GM23338 (cell line): ENCODE measurements at regions not wholly inside any gene's neighbourhood (a gene's known extent, or its start where the extent isn't known, plus 50 kb on each side); places are given as distances from the start of the nearest gene placed in this dataset.

Experiments
- CREB1 ChIP-seq: fragments of 250-450 bp; sonication (Bioruptor Pico); IDR thresholded peaks from 2 replicates; pipeline ENCODE4 v1.5.0; 2020; ENCODE audit warnings: low read depth, mild to moderate bottlenecking, moderate library complexity
- EZH2 ChIP-seq: fragments of 200-600 bp; sonication (generic); IDR thresholded peaks from one replicate; pipeline ENCODE4 v1.8.0; 2017; ENCODE audit warnings: antibody characterized with exemption, mild to moderate bottlenecking, low read depth; ENCODE audit not compliant: unreplicated experiment
- EZH2phosphoT487 ChIP-seq: fragments of 200-600 bp; sonication (generic); IDR thresholded peaks from one replicate; pipeline ENCODE4 v1.8.1; 2018; ENCODE audit warnings: antibody characterized with exemption; ENCODE audit not compliant: unreplicated experiment
- JUNB ChIP-seq: IDR thresholded peaks from one replicate; pipeline ENCODE4 v1.6.1; 2016; ENCODE audit warnings: antibody characterized with exemption; ENCODE audit not compliant: unreplicated experiment
- NANOG ChIP-seq: IDR thresholded peaks from 2 replicates; pipeline ENCODE4 v1.6.1; 2016; ENCODE audit warnings: antibody characterized with exemption, borderline replicate concordance
- POLR2AphosphoS5 ChIP-seq: IDR thresholded peaks from 2 replicates; pipeline ENCODE4 v1.6.1; 2016; ENCODE audit warnings: antibody characterized with exemption, low read depth
- STAT1 ChIP-seq: IDR thresholded peaks from one replicate; pipeline ENCODE4 v1.6.1; 2016; ENCODE audit warnings: antibody characterized with exemption; ENCODE audit not compliant: unreplicated experiment
- ZNF114 ChIP-seq: fragments of 250-450 bp; sonication (Bioruptor Pico); IDR thresholded peaks from 2 replicates; pipeline ENCODE4 v1.5.0; 2020; ENCODE audit warnings: mild to moderate bottlenecking, moderate library complexity
- ZNF331 ChIP-seq: fragments of 250-450 bp; sonication (Bioruptor Pico); IDR thresholded peaks from 2 replicates; pipeline ENCODE4 v1.5.0; 2020; ENCODE audit warnings: low read depth, mild to moderate bottlenecking, moderate library complexity
- TF ChIP-seq, protein P1 (sequence below): IDR thresholded peaks from one replicate; pipeline ENCODE4 v1.6.1; 2018; ENCODE audit warnings: antibody characterized with exemption; ENCODE audit not compliant: unreplicated experiment
- TF ChIP-seq, protein P2 (sequence below), 2 experiments: fragments of 200-600 bp in 1 of 2; sonication (generic) in 1 of 2; conservative IDR thresholded peaks; 2 replicates each; pipeline versions ENCODE4 v1.5.1 to v1.6.1; 2016 to 2017; ENCODE audit warnings: antibody characterized with exemption in 2 of 2, low read depth in 2 of 2, mild to moderate bottlenecking in 2 of 2, moderate library complexity in 1 of 2
- TF ChIP-seq, protein P3 (sequence below): IDR thresholded peaks from 2 replicates; pipeline ENCODE4 v1.6.1; 2016; ENCODE audit warnings: antibody characterized with exemption

DNA sequence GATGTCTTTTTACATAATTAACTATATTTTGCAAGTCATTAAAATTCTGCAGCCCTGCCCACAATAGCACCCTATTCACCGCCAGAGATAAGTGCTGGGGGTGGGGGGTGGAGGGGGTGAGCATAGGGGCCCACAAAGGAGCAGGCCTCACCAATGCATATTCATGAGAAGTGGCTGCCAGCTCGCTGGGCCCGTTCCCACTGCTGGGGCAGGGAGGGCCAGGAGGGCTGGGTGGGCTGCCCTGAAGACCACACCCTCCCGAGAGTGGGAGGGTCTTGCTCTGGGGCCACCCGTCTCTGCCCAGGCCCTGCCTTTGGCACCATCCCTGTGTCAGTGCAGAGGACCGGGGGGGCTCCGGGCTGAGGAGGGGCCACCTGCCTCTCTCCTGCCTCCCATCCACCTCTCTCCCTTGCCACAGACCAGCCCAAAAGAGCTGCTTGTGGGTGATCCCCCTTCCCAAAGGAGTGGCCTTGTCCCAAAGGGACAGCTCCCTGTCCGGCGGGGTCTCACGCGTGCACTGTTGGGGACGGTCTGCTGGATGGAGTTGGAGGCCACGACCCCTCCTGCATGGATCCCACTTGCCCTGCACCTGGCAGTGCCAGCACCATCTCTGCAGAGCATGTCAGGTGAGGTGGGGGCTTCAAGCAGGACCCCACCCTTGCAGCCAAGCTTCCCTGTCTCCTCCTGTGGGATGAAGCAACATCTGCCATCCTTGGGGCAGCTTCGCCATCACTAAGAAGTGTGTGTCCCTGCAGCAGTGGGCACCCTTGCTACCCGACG is 138.8 kb upstream of the GPC1 start:
- no peak for TF ChIP-seq POLR2AphosphoS5
- no peak for TF ChIP-seq JUNB
- TF ChIP-seq, protein P1, sequence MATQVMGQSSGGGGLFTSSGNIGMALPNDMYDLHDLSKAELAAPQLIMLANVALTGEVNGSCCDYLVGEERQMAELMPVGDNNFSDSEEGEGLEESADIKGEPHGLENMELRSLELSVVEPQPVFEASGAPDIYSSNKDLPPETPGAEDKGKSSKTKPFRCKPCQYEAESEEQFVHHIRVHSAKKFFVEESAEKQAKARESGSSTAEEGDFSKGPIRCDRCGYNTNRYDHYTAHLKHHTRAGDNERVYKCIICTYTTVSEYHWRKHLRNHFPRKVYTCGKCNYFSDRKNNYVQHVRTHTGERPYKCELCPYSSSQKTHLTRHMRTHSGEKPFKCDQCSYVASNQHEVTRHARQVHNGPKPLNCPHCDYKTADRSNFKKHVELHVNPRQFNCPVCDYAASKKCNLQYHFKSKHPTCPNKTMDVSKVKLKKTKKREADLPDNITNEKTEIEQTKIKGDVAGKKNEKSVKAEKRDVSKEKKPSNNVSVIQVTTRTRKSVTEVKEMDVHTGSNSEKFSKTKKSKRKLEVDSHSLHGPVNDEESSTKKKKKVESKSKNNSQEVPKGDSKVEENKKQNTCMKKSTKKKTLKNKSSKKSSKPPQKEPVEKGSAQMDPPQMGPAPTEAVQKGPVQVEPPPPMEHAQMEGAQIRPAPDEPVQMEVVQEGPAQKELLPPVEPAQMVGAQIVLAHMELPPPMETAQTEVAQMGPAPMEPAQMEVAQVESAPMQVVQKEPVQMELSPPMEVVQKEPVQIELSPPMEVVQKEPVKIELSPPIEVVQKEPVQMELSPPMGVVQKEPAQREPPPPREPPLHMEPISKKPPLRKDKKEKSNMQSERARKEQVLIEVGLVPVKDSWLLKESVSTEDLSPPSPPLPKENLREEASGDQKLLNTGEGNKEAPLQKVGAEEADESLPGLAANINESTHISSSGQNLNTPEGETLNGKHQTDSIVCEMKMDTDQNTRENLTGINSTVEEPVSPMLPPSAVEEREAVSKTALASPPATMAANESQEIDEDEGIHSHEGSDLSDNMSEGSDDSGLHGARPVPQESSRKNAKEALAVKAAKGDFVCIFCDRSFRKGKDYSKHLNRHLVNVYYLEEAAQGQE: no peak
- TF ChIP-seq, protein P2, sequence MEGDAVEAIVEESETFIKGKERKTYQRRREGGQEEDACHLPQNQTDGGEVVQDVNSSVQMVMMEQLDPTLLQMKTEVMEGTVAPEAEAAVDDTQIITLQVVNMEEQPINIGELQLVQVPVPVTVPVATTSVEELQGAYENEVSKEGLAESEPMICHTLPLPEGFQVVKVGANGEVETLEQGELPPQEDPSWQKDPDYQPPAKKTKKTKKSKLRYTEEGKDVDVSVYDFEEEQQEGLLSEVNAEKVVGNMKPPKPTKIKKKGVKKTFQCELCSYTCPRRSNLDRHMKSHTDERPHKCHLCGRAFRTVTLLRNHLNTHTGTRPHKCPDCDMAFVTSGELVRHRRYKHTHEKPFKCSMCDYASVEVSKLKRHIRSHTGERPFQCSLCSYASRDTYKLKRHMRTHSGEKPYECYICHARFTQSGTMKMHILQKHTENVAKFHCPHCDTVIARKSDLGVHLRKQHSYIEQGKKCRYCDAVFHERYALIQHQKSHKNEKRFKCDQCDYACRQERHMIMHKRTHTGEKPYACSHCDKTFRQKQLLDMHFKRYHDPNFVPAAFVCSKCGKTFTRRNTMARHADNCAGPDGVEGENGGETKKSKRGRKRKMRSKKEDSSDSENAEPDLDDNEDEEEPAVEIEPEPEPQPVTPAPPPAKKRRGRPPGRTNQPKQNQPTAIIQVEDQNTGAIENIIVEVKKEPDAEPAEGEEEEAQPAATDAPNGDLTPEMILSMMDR (conservative IDR thresholded peaks at IDR 0.05; ENCODE audit: low read depth in 2 of 2): no peak
- TF ChIP-seq EZH2phosphoT487: no peak
- no peak for TF ChIP-seq EZH2
- no peak for TF ChIP-seq ZNF331 (CRISPR knock-in tag)
- TF ChIP-seq NANOG: no peak
- no peak for TF ChIP-seq STAT1
- TF ChIP-seq CREB1 (CRISPR knock-in tag): no peak
- TF ChIP-seq, protein P3, sequence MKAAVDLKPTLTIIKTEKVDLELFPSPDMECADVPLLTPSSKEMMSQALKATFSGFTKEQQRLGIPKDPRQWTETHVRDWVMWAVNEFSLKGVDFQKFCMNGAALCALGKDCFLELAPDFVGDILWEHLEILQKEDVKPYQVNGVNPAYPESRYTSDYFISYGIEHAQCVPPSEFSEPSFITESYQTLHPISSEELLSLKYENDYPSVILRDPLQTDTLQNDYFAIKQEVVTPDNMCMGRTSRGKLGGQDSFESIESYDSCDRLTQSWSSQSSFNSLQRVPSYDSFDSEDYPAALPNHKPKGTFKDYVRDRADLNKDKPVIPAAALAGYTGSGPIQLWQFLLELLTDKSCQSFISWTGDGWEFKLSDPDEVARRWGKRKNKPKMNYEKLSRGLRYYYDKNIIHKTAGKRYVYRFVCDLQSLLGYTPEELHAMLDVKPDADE: no peak
- no peak for TF ChIP-seq ZNF114 (CRISPR knock-in tag)
